ENCODE measurements at regions not wholly inside any gene's neighbourhood (a gene's known extent, or its start where the extent isn't known, plus 50 kb on each side); places are given as distances from the start of the nearest gene placed in this dataset.

GRCh38 chr15:97783240-97783639 lies 177.3 kb upstream of the ARRDC4 start:
- no peak for TF ChIP-seq EZH2 (IDR thresholded peaks at IDR 0.05; ENCODE audit: insufficient read depth, poor library complexity, severe bottlenecking)
- TF ChIP-seq EZH2phosphoT487 (IDR thresholded peaks at IDR 0.05; ENCODE audit: insufficient read depth, low read depth): no peak

All from GM23248 (cell line).